Fibroblast of the aortic adventitia (primary cell): ENCODE measurements at regions not wholly inside any gene's neighbourhood (a gene's known extent, or its start where the extent isn't known, plus 50 kb on each side); places are given as distances from the start of the nearest gene placed in this dataset.

Experiments used
- DNase-seq: peaks from one replicate; pipeline ENCODE4 v3.0.0-alpha.2; 2010; ENCODE audit warnings: low read depth
- H3K4me3 ChIP-seq: 2 replicates; pipeline ENCODE4 v1.5.1; 2011; ENCODE audit warnings: low read depth, mild to moderate bottlenecking, control low read depth, low read length, moderate library complexity
- CTCF ChIP-seq: IDR thresholded peaks from 2 replicates; pipeline ENCODE4 v1.5.1; 2011; ENCODE audit warnings: mild to moderate bottlenecking, low read length, control low read depth, inconsistent platforms; ENCODE audit not compliant: insufficient read depth

GRCh38 chr3:25872200-25872877 is 82.4 kb downstream of the OXSM start:
- TF ChIP-seq CTCF, result no peak
- DNase-seq, result no peak
- H3K4me3 ChIP-seq, result no peak overlapping the region

GRCh38 chr3:25883492-25883891 is 93.6 kb downstream of the OXSM start:
- DNase-seq, result no peak
- no peak overlapping the region for H3K4me3 ChIP-seq
- TF ChIP-seq CTCF, result no peak

- no peak for DNase-seq
- H3K4me3 ChIP-seq, result no peak overlapping the region
- TF ChIP-seq CTCF, result no peak
These were observed 95.1 kb downstream of the OXSM start for GRCh38 chr3:25884981-25885380.

- no peak for DNase-seq
- TF ChIP-seq CTCF, result no peak
These were observed 95.7 kb downstream of the OXSM start for GRCh38 chr3:25885544-25885943.

GRCh38 chr3:25887907-25888306 is 98.0 kb downstream of the OXSM start:
- TF ChIP-seq CTCF, result no peak
- DNase-seq, result no peak
- H3K4me3 ChIP-seq, result no peak overlapping the region

More at GRCh38 chr3:25885544-25885943, 95.7 kb downstream of the OXSM start:
- no peak overlapping the region for H3K4me3 ChIP-seq

- no peak for TF ChIP-seq CTCF
- H3K4me3 ChIP-seq, result no peak overlapping the region
- no peak for DNase-seq
These were observed 99.1 kb downstream of the OXSM start for GRCh38 chr3:25888892-25889524.
